HL-60 (cell line): ENCODE measurements at regions not wholly inside any gene's neighbourhood (a gene's known extent, or its start where the extent isn't known, plus 50 kb on each side); places are given as distances from the start of the nearest gene placed in this dataset.

ENCODE experiments used
- CTCF ChIP-seq: IDR thresholded peaks from one replicate; pipeline ENCODE4 v1.5.1; 2011; ENCODE audit warnings: low read length, control low read depth, inconsistent platforms; ENCODE audit not compliant: insufficient read depth
- GABPA ChIP-seq: IDR thresholded peaks from 2 replicates; pipeline ENCODE4 v1.6.1; 2012; ENCODE audit warnings: low read depth
- POLR2AphosphoS5 ChIP-seq: IDR thresholded peaks from 2 replicates; pipeline ENCODE4 v1.6.1; 2012; ENCODE audit warnings: low read depth
- REST ChIP-seq: IDR thresholded peaks from 2 replicates; pipeline ENCODE4 v1.6.1; 2012; ENCODE audit warnings: low read depth; ENCODE audit not compliant: insufficient replicate concordance
- SPI1 ChIP-seq: IDR thresholded peaks from 2 replicates; pipeline ENCODE4 v1.6.1; 2012; ENCODE audit warnings: low read depth, mild to moderate bottlenecking, borderline replicate concordance

GRCh38 chr3:174769171-174769570, 90.0 kb upstream of the NAALADL2 start:
- TF ChIP-seq CTCF (no peak), POLR2AphosphoS5 (no peak), REST (no peak), GABPA (no peak), SPI1 (no peak)
